GM12878 (cell line): ENCODE measurements at regions not wholly inside any gene's neighbourhood (a gene's known extent, or its start where the extent isn't known, plus 50 kb on each side); places are given as distances from the start of the nearest gene placed in this dataset.

Source experiments
- CBX5 ChIP-seq: sonication (generic); IDR thresholded peaks from 2 replicates; pipeline ENCODE4 v1.6.1; 2016; ENCODE audit warnings: low read depth, moderate library complexity, mild to moderate bottlenecking, inconsistent platforms
- CUX1 ChIP-seq: IDR thresholded peaks from 2 replicates; pipeline ENCODE4 v1.6.1; 2012; ENCODE audit warnings: improper control_type of control experiment, low read depth, low read length; ENCODE audit not compliant: insufficient replicate concordance
- MAX ChIP-seq: IDR thresholded peaks from 2 replicates; pipeline ENCODE4 v1.6.1; 2012; ENCODE audit warnings: low read depth, low read length, improper control_type of control experiment
- MTA2 ChIP-seq: fragments of 450-650 bp; IDR thresholded peaks from 2 replicates; pipeline ENCODE4 v1.6.1; 2016; ENCODE audit warnings: low read depth, mild to moderate bottlenecking, moderate library complexity
- PML ChIP-seq: IDR thresholded peaks from 2 replicates; pipeline ENCODE4 v1.6.1; 2012; ENCODE audit warnings: low read length, inconsistent platforms
- RAD21 ChIP-seq: IDR thresholded peaks from 2 replicates; pipeline ENCODE4 v1.6.1; 2011; ENCODE audit warnings: mild to moderate bottlenecking, low read depth, low read length, moderate library complexity; ENCODE audit not compliant: insufficient read depth
- TCF3 ChIP-seq: IDR thresholded peaks from 2 replicates; pipeline ENCODE4 v1.6.1; 2012; ENCODE audit warnings: low read depth, mild to moderate bottlenecking, low read length, borderline replicate concordance; ENCODE audit not compliant: insufficient read depth

- no peak for TF ChIP-seq CUX1
- TF ChIP-seq MAX, result no peak
- TF ChIP-seq MTA2, result no peak
- TF ChIP-seq TCF3, result no peak
- no peak for TF ChIP-seq CBX5
- TF ChIP-seq RAD21, result no peak
- no peak for TF ChIP-seq PML
These were observed 361.3 kb upstream of the GBE1 start (continued) for GRCh38 chr3:82122554-82123345.
